ENCODE measurements at regions not wholly inside any gene's neighbourhood (a gene's known extent, or its start where the extent isn't known, plus 50 kb on each side); places are given as distances from the start of the nearest gene placed in this dataset.

GRCh38 chr5:45101146-45101545 is 292.4 kb downstream of the MRPS30 start:
- H3K27ac ChIP-seq, result no peak overlapping the region
- no peaks in the 10 kb centered on the region for H4K20me1 ChIP-seq (ENCODE audit: insufficient read depth, poor library complexity, severe bottlenecking)
- H3K9me3 ChIP-seq (ENCODE audit: low read depth), result no peaks in the 10 kb centered on the region
- WGBS (ENCODE audit: low lambda C conversion rate, missing lambda C conversion rate), result 94% methylated on average over 4 of the region's 4 CpGs
- H3K79me2 ChIP-seq, result no peaks in the 10 kb centered on the region
- H3K4me2 ChIP-seq, result no peak overlapping the region
- H3K27me3 ChIP-seq, result no peaks in the 10 kb centered on the region
- no peak overlapping the region for H3K4me3 ChIP-seq
- H3K9me2 ChIP-seq (replicated peaks; ENCODE audit: insufficient read depth), result no peaks in the 10 kb centered on the region
- H3K36me3 ChIP-seq (replicated peaks; ENCODE audit: insufficient read depth, low read depth), result no peaks in the 10 kb centered on the region
- no peaks in the 10 kb centered on the region for H3K4me1 ChIP-seq (ENCODE audit: insufficient read depth)
- no peak overlapping the region for H2AFZ ChIP-seq
- TF ChIP-seq EZH2phosphoT487 (IDR thresholded peaks at IDR 0.05; ENCODE audit: low read depth, severe bottlenecking, unreplicated experiment), result no peak
- no peak for TF ChIP-seq CTCF (IDR thresholded peaks at IDR 0.05; ENCODE audit: poor library complexity)
- TF ChIP-seq EZH2 (IDR thresholded peaks at IDR 0.05; ENCODE audit: borderline replicate concordance), result no peak
- no peak for DNase-seq (ENCODE audit: low spot score)

GRCh38 chr5:45105491-45105994 is 296.8 kb downstream of the MRPS30 start:
- H3K4me2 ChIP-seq, result no peak overlapping the region
- 85% methylated on average over 1 of the region's 1 CpG for WGBS (ENCODE audit: low lambda C conversion rate, missing lambda C conversion rate)
- H3K27ac ChIP-seq, result no peak overlapping the region
- H3K79me2 ChIP-seq, result no peaks in the 10 kb centered on the region
- H3K36me3 ChIP-seq (replicated peaks; ENCODE audit: insufficient read depth, low read depth), result no peaks in the 10 kb centered on the region
- H3K4me1 ChIP-seq (ENCODE audit: insufficient read depth), result no peaks in the 10 kb centered on the region
- TF ChIP-seq CTCF (IDR thresholded peaks at IDR 0.05; ENCODE audit: poor library complexity), result no peak
- TF ChIP-seq EZH2phosphoT487 (IDR thresholded peaks at IDR 0.05; ENCODE audit: low read depth, severe bottlenecking, unreplicated experiment), result no peak
- TF ChIP-seq EZH2 (IDR thresholded peaks at IDR 0.05; ENCODE audit: borderline replicate concordance), result no peak
- H3K4me3 ChIP-seq, result no peak overlapping the region
- H3K27me3 ChIP-seq, result no peaks in the 10 kb centered on the region
- DNase-seq (ENCODE audit: low spot score), result no peak
- no peaks in the 10 kb centered on the region for H3K9me3 ChIP-seq (ENCODE audit: low read depth)
- no peaks in the 10 kb centered on the region for H4K20me1 ChIP-seq (ENCODE audit: insufficient read depth, poor library complexity, severe bottlenecking)
- no peaks in the 10 kb centered on the region for H3K9me2 ChIP-seq (replicated peaks; ENCODE audit: insufficient read depth)
- H2AFZ ChIP-seq, result no peak overlapping the region

GRCh38 chr5:45109062-45109461 is 300.3 kb downstream of the MRPS30 start:
- H2AFZ ChIP-seq, result no peak overlapping the region
- H3K4me3 ChIP-seq, result no peak overlapping the region
- H3K27me3 ChIP-seq, result no peaks in the 10 kb centered on the region
- no peaks in the 10 kb centered on the region for H3K9me3 ChIP-seq (ENCODE audit: low read depth)
- H4K20me1 ChIP-seq (ENCODE audit: insufficient read depth, poor library complexity, severe bottlenecking), result no peaks in the 10 kb centered on the region
- no peaks in the 10 kb centered on the region for H3K4me1 ChIP-seq (ENCODE audit: insufficient read depth)
- no peak overlapping the region for H3K27ac ChIP-seq
- TF ChIP-seq EZH2phosphoT487 (IDR thresholded peaks at IDR 0.05; ENCODE audit: low read depth, severe bottlenecking, unreplicated experiment), result no peak
- no peak for TF ChIP-seq CTCF (IDR thresholded peaks at IDR 0.05; ENCODE audit: poor library complexity)
- no peak for TF ChIP-seq EZH2 (IDR thresholded peaks at IDR 0.05; ENCODE audit: borderline replicate concordance)
- no peaks in the 10 kb centered on the region for H3K79me2 ChIP-seq
- no peak overlapping the region for H3K4me2 ChIP-seq
- DNase-seq (ENCODE audit: low spot score), result no peak
- 50% methylated on average over 1 of the region's 1 CpG for WGBS (ENCODE audit: low lambda C conversion rate, missing lambda C conversion rate)
- no peaks in the 10 kb centered on the region for H3K36me3 ChIP-seq (replicated peaks; ENCODE audit: insufficient read depth, low read depth)
- no peaks in the 10 kb centered on the region for H3K9me2 ChIP-seq (replicated peaks; ENCODE audit: insufficient read depth)

- H3K36me3 ChIP-seq (replicated peaks; ENCODE audit: insufficient read depth, low read depth), result no peaks in the 10 kb centered on the region
- no peaks in the 10 kb centered on the region for H4K20me1 ChIP-seq (ENCODE audit: insufficient read depth, poor library complexity, severe bottlenecking)
- no peak for DNase-seq (ENCODE audit: low spot score)
- WGBS (ENCODE audit: low lambda C conversion rate, missing lambda C conversion rate), result 84% methylated on average over 1 of the region's 1 CpG
- H3K4me3 ChIP-seq, result no peak overlapping the region
- no peak for TF ChIP-seq EZH2 (IDR thresholded peaks at IDR 0.05; ENCODE audit: borderline replicate concordance)
- TF ChIP-seq EZH2phosphoT487 (IDR thresholded peaks at IDR 0.05; ENCODE audit: low read depth, severe bottlenecking, unreplicated experiment), result no peak
- no peak for TF ChIP-seq CTCF (IDR thresholded peaks at IDR 0.05; ENCODE audit: poor library complexity)
- no peaks in the 10 kb centered on the region for H3K79me2 ChIP-seq
- no peaks in the 10 kb centered on the region for H3K9me3 ChIP-seq (ENCODE audit: low read depth)
- no peak overlapping the region for H3K4me2 ChIP-seq
- no peaks in the 10 kb centered on the region for H3K4me1 ChIP-seq (ENCODE audit: insufficient read depth)
- no peak overlapping the region for H3K27ac ChIP-seq
- no peak overlapping the region for H2AFZ ChIP-seq
- H3K9me2 ChIP-seq (replicated peaks; ENCODE audit: insufficient read depth), result no peaks in the 10 kb centered on the region
- no peaks in the 10 kb centered on the region for H3K27me3 ChIP-seq
These were observed 300.9 kb downstream of the MRPS30 start for GRCh38 chr5:45109636-45110035.
